ENCODE measurements at regions not wholly inside any gene's neighbourhood (a gene's known extent, or its start where the extent isn't known, plus 50 kb on each side); places are given as distances from the start of the nearest gene placed in this dataset.

DNA sequence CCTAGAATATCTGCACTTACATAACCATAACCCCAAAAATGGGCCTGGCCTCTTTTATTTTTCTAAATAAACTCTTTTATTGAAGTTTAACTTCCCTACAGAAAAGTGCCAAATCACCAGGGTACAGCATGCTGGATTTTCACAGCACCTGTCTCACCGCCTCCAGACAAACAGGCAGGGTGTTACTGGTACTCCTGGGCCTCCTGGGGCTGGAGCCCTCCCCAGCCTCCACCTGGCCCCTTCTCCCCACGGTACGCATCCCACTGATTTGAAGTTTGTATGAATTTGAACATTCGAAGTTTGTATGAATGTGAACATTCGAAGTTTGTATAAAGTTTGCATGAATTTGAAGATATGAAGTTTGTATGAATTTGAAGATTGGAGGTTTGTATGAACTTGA, 232.1 kb downstream of the NDUFA10 start:
- H3K27ac Mint-ChIP-seq = no peak overlapping the region
- H3K4me3 Mint-ChIP-seq = no peak overlapping the region
- peaks cover 5% of the 10 kb centered on the region for H3K9me3 Mint-ChIP-seq
- TF ChIP-seq, protein P1, sequence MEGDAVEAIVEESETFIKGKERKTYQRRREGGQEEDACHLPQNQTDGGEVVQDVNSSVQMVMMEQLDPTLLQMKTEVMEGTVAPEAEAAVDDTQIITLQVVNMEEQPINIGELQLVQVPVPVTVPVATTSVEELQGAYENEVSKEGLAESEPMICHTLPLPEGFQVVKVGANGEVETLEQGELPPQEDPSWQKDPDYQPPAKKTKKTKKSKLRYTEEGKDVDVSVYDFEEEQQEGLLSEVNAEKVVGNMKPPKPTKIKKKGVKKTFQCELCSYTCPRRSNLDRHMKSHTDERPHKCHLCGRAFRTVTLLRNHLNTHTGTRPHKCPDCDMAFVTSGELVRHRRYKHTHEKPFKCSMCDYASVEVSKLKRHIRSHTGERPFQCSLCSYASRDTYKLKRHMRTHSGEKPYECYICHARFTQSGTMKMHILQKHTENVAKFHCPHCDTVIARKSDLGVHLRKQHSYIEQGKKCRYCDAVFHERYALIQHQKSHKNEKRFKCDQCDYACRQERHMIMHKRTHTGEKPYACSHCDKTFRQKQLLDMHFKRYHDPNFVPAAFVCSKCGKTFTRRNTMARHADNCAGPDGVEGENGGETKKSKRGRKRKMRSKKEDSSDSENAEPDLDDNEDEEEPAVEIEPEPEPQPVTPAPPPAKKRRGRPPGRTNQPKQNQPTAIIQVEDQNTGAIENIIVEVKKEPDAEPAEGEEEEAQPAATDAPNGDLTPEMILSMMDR (IDR thresholded peaks at IDR 0.05; ENCODE audit: unreplicated experiment in 3 of 3) = no peak
- no peaks in the 10 kb centered on the region for H3K4me1 Mint-ChIP-seq
- H3K36me3 Mint-ChIP-seq (ENCODE audit: low read depth) = peaks cover 3% of the 10 kb centered on the region
- no peaks in the 10 kb centered on the region for H3K27me3 Mint-ChIP-seq (ENCODE audit: low read depth)

- Mint-ChIP-seq H3K4me3 (no peak overlapping the region), H3K4me1 (no peaks in the 10 kb centered on the region), H3K27ac (no peak overlapping the region), H3K9me3 (peaks cover 5% of the 10 kb centered on the region), H3K36me3 (ENCODE audit: low read depth) (peaks cover 3% of the 10 kb centered on the region), H3K27me3 (ENCODE audit: low read depth) (no peaks in the 10 kb centered on the region)
- TF ChIP-seq, protein P1 (IDR thresholded peaks at IDR 0.05; ENCODE audit: unreplicated experiment in 3 of 3) = no peak
Observed at GRCh38 chr2:239792405-239793084, 232.6 kb downstream of the NDUFA10 start.

- TF ChIP-seq, protein P1 (IDR thresholded peaks at IDR 0.05; ENCODE audit: unreplicated experiment in 3 of 3) = no peak
- Mint-ChIP-seq H3K4me1 (no peaks in the 10 kb centered on the region), H3K27ac (no peak overlapping the region), H3K9me3 (no peaks in the 10 kb centered on the region), H3K4me3 (no peak overlapping the region), H3K27me3 (ENCODE audit: low read depth) (no peaks in the 10 kb centered on the region), H3K36me3 (ENCODE audit: low read depth) (no peaks in the 10 kb centered on the region)
Observed at GRCh38 chr2:239791526-239792404, 233.4 kb downstream of the NDUFA10 start.

DNA sequence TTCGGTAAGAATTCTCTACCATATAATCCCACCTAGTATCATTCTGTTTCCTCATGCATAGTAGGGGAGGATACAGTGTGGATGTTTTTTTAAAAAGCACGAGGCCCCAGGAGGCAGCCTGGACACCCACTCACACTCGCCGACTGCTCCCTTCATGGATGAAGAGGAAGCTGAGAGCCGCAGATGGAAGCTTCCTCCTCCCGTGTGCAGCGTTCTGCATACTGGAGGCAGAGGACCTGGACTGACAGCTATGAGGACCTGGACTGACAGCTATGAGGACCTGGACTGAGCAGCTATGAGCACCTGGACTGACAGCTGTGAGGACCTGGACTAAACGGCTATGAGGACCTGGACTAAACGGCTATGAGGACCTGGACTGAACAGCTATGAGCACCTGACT, 234.4 kb downstream of the NDUFA10 start:
- Mint-ChIP-seq H3K4me3 (no peak overlapping the region), H3K9me3 (peaks cover 6% of the 10 kb centered on the region), H3K4me1 (no peaks in the 10 kb centered on the region), H3K36me3 (ENCODE audit: low read depth) (no peaks in the 10 kb centered on the region), H3K27ac (no peak overlapping the region), H3K27me3 (ENCODE audit: low read depth) (no peaks in the 10 kb centered on the region)
- TF ChIP-seq, protein P1 (IDR thresholded peaks at IDR 0.05; ENCODE audit: unreplicated experiment in 3 of 3) = no peak

DNA sequence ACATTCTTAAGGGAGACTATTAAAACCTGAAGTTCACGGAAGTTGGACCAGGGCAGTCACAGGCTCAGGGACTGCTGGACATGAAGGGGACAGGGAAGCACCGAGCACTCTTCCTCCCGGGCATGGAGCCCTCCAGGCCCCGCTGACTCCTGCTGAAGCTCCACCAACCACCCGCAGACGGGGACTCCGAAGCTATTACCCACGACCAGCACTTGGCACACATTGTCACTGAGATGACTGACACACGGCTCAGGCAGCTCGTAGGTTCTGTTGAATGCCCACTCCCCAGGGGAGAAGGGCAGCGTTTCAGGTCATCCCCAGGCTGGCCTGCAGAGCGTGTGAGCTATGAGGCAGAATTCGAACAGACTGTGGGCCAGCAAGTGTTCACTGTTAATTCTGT, 234.8 kb downstream of the NDUFA10 start:
- no peaks in the 10 kb centered on the region for H3K4me1 Mint-ChIP-seq
- no peaks in the 10 kb centered on the region for H3K36me3 Mint-ChIP-seq (ENCODE audit: low read depth)
- H3K27ac Mint-ChIP-seq = no peak overlapping the region
- H3K9me3 Mint-ChIP-seq = peaks cover 7% of the 10 kb centered on the region
- H3K27me3 Mint-ChIP-seq (ENCODE audit: low read depth) = no peaks in the 10 kb centered on the region
- H3K4me3 Mint-ChIP-seq = no peak overlapping the region
- TF ChIP-seq, protein P1 (IDR thresholded peaks at IDR 0.05; ENCODE audit: unreplicated experiment in 3 of 3) = no peak

Data from nephron (organoid).